Eye (tissue), 1 donor: ENCODE measurements at regions not wholly inside any gene's neighbourhood (a gene's known extent, or its start where the extent isn't known, plus 50 kb on each side); places are given as distances from the start of the nearest gene placed in this dataset.

Experiments
- DNase-seq: peaks from one replicate; pipeline ENCODE4 v3.0.0-alpha.2; 2015

GRCh38 chr1:244157731-244158438 is 106.8 kb downstream of the ZBTB18 start:
- no peak for DNase-seq

GRCh38 chr1:244159646-244160045 is 108.6 kb downstream of the ZBTB18 start:
- no peak for DNase-seq

GRCh38 chr1:244160455-244161235 is 109.6 kb downstream of the ZBTB18 start:
- DNase-seq, result no peak

- DNase-seq, result no peak
Observed at GRCh38 chr1:244161236-244161510, 110.1 kb downstream of the ZBTB18 start.

GRCh38 chr1:244162786-244163530 is 111.9 kb downstream of the ZBTB18 start:
- DNase-seq, result peak; percentile 25

- DNase-seq, result peak; percentile 35
Observed at GRCh38 chr1:244163861-244164510, 112.9 kb downstream of the ZBTB18 start.

- no peak for DNase-seq
Observed at GRCh38 chr1:244164511-244164890, 113.4 kb downstream of the ZBTB18 start.

- no peak for DNase-seq
Observed at GRCh38 chr1:244165021-244165420, 113.9 kb downstream of the ZBTB18 start.

GRCh38 chr1:244165701-244166100 is 114.6 kb downstream of the ZBTB18 start:
- DNase-seq, result no peak

GRCh38 chr1:244171241-244171985 is 120.3 kb downstream of the ZBTB18 start:
- DNase-seq, result no peak

GRCh38 chr1:244173240-244173639 is 122.2 kb downstream of the ZBTB18 start:
- no peak for DNase-seq

- no peak for DNase-seq
Observed at GRCh38 chr1:244173769-244174168, 122.7 kb downstream of the ZBTB18 start.

- DNase-seq, result no peak
Observed at GRCh38 chr1:244174922-244175521, 123.9 kb downstream of the ZBTB18 start.

GRCh38 chr1:244176201-244176600 is 125.1 kb downstream of the ZBTB18 start:
- no peak for DNase-seq

GRCh38 chr1:244180256-244180655 is 129.2 kb downstream of the ZBTB18 start:
- no peak for DNase-seq

- peak; percentile 74 for DNase-seq
Observed at GRCh38 chr1:244181867-244182266, 130.8 kb downstream of the ZBTB18 start.

GRCh38 chr1:244183037-244183436 is 132.0 kb downstream of the ZBTB18 start:
- no peak for DNase-seq

GRCh38 chr1:244186372-244186771 is 135.3 kb downstream of the ZBTB18 start:
- DNase-seq, result no peak

- DNase-seq, result no peak
Observed at GRCh38 chr1:244187310-244187709, 136.2 kb downstream of the ZBTB18 start.

GRCh38 chr1:244191581-244191980 is 140.5 kb downstream of the ZBTB18 start:
- DNase-seq, result no peak

- DNase-seq, result no peak
Observed at GRCh38 chr1:244192325-244192724, 141.2 kb downstream of the ZBTB18 start.
